SK-N-SH treated with all-trans-retinoic acid at 6 μM for 48 hours (cell line): ENCODE measurements at regions not wholly inside any gene's neighbourhood (a gene's known extent, or its start where the extent isn't known, plus 50 kb on each side); places are given as distances from the start of the nearest gene placed in this dataset.

Experiments used
- PATZ1 ChIP-seq: fragments of 250-450 bp; sonication (Bioruptor Pico); IDR thresholded peaks from 2 replicates; pipeline ENCODE4 v1.8.0; 2020; ENCODE audit warnings: mild to moderate bottlenecking, moderate library complexity, borderline replicate concordance
- RARB ChIP-seq: fragments of 250-450 bp; sonication (Bioruptor Pico); IDR thresholded peaks from 2 replicates; pipeline ENCODE4 v1.8.0; 2021; ENCODE audit warnings: mild to moderate bottlenecking, moderate library complexity

- TF ChIP-seq RARB (CRISPR knock-in tag) = no peak
- no peak for TF ChIP-seq PATZ1 (CRISPR knock-in tag)
Measured at GRCh38 chr14:98721061-98721460, 550.9 kb downstream of the BCL11B start.
